ENCODE measurements at regions not wholly inside any gene's neighbourhood (a gene's known extent, or its start where the extent isn't known, plus 50 kb on each side); places are given as distances from the start of the nearest gene placed in this dataset.

DNA sequence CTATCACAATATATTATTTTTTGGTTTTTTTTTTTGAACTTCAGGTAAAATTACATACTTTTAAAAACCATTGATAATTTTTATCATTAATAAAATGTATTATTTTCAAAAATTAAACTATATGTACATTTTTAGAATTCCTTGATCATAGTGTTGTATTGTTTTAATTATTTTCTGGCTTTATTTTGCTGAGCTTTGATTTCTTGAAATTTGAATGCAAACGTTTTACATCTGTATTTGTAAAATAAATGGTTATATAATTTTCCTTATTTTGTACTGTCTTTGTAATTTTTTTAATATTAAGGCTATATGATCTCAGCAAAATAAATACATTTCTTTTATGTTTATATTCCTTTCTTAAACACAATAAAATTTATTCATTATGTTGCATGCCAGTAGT, 125.6 kb downstream of the KIF2B start:
- no peaks in the 10 kb centered on the region; the same call in 1 of the 2 replicates for H4K20me1 ChIP-seq (ENCODE audit: low read depth, low read length)
- H3F3A ChIP-seq (ENCODE audit: insufficient read depth), result no peaks in the 10 kb centered on the region
- no peak overlapping the region for H3K4me3 ChIP-seq (ENCODE audit: insufficient read depth, low read length, poor library complexity, severe bottlenecking)
- TF ChIP-seq, protein P1, sequence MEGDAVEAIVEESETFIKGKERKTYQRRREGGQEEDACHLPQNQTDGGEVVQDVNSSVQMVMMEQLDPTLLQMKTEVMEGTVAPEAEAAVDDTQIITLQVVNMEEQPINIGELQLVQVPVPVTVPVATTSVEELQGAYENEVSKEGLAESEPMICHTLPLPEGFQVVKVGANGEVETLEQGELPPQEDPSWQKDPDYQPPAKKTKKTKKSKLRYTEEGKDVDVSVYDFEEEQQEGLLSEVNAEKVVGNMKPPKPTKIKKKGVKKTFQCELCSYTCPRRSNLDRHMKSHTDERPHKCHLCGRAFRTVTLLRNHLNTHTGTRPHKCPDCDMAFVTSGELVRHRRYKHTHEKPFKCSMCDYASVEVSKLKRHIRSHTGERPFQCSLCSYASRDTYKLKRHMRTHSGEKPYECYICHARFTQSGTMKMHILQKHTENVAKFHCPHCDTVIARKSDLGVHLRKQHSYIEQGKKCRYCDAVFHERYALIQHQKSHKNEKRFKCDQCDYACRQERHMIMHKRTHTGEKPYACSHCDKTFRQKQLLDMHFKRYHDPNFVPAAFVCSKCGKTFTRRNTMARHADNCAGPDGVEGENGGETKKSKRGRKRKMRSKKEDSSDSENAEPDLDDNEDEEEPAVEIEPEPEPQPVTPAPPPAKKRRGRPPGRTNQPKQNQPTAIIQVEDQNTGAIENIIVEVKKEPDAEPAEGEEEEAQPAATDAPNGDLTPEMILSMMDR (IDR thresholded peaks at IDR 0.05; ENCODE audit: insufficient read depth, low read length, poor library complexity, severe bottlenecking), result no peak
- no peak for TF ChIP-seq EZH2phosphoT487 (conservative IDR thresholded peaks at IDR 0.05; ENCODE audit: low read length)
- H3K79me2 ChIP-seq (ENCODE audit: insufficient read depth, low read length), result no peaks in the 10 kb centered on the region
- H3K27ac ChIP-seq (ENCODE audit: low read depth, low read length), result no peak overlapping the region
- H2AFZ ChIP-seq (ENCODE audit: low read depth, low read length, severe bottlenecking), result no peak overlapping the region
- H3K9me2 ChIP-seq (replicated peaks; ENCODE audit: insufficient read depth, low read length), result no peaks in the 10 kb centered on the region
- no peaks in the 10 kb centered on the region for H3K27me3 ChIP-seq (ENCODE audit: low read length)
- H3K9ac ChIP-seq (ENCODE audit: low read length), result no peak overlapping the region
- no peaks in the 10 kb centered on the region for H3K9me3 ChIP-seq (ENCODE audit: insufficient read depth, low read length)
- H3K36me3 ChIP-seq (ENCODE audit: low read length), result no peaks in the 10 kb centered on the region
- H3K4me2 ChIP-seq (ENCODE audit: low read depth, low read length, poor library complexity, severe bottlenecking), result no peak overlapping the region

DNA sequence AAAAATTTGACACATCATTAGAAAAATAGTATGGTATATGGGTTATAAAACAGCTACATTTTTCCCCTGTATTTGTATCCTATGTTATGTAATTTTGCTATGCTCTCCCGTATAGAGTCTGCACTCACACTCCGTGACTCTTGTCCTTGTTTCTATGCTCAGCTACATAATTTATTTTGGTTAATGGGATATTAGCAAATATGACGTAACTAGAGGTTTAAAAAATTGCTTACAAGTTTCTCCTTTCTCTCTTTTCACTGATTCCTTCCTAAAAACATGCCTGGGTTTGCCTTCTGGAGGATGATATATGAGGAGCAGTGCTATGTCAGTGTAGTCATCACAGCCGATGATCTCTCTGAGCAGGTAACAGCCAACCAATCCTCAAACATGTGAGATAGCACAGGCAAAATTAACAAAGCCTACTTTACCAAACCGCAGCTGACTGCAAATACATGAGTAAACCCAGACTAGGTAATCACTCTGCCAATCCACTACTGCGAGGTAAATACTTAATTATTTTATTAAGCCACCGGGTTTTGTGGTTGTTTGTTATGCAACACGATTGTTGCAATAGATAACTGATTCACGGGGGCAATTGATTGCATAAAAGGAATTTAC, 126.9 kb downstream of the KIF2B start:
- TF ChIP-seq, protein P1 (IDR thresholded peaks at IDR 0.05; ENCODE audit: insufficient read depth, low read length, poor library complexity, severe bottlenecking), result no peak
- no peak for TF ChIP-seq EZH2phosphoT487 (conservative IDR thresholded peaks at IDR 0.05; ENCODE audit: low read length)
- no peak overlapping the region for H3K4me2 ChIP-seq (ENCODE audit: low read depth, low read length, poor library complexity, severe bottlenecking)
- H3F3A ChIP-seq (ENCODE audit: insufficient read depth), result no peaks in the 10 kb centered on the region
- H3K9me3 ChIP-seq (ENCODE audit: insufficient read depth, low read length), result no peaks in the 10 kb centered on the region
- H3K27ac ChIP-seq (ENCODE audit: low read depth, low read length), result no peak overlapping the region
- no peaks in the 10 kb centered on the region for H3K36me3 ChIP-seq (ENCODE audit: low read length)
- no peaks in the 10 kb centered on the region for H3K79me2 ChIP-seq (ENCODE audit: insufficient read depth, low read length)
- no peak overlapping the region for H3K4me3 ChIP-seq (ENCODE audit: insufficient read depth, low read length, poor library complexity, severe bottlenecking)
- no peaks in the 10 kb centered on the region for H3K9me2 ChIP-seq (replicated peaks; ENCODE audit: insufficient read depth, low read length)
- H3K9ac ChIP-seq (ENCODE audit: low read length), result no peak overlapping the region
- H2AFZ ChIP-seq (ENCODE audit: low read depth, low read length, severe bottlenecking), result no peak overlapping the region
- H3K27me3 ChIP-seq (ENCODE audit: low read length), result no peaks in the 10 kb centered on the region
- no peaks in the 10 kb centered on the region; the same call in 1 of the 2 replicates for H4K20me1 ChIP-seq (ENCODE audit: low read depth, low read length)

DNA sequence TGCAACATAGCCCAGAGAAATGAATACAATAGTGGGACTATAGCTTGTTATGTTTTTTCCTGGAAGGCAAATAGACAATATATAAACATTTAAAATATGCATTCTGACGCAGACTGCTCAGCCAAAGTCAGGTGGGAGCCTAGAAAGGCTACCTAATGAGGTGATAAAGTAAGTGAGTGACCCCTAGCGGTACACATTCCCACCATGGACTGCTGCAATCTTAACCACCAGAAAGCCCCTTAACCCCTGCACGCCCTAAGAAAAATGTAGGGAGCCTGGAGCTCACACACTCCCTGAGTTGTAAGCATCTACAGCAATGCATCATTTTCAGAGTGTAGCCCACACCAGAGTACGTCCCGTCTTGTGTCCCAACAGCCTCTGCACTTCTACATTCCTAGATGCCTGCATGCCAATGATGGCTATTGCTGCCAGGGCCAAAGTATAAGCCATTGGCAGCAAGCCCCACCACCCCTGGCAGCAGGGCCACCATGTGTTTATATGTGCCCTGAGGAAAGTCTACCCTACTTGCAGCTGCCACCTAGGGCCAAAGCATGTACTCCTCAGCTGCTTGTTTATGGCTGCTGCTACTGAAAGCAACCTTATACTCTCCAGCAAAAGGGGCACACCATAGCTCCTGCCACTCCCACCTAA, 127.6 kb downstream of the KIF2B start:
- Histone ChIP-seq H3K4me3 (ENCODE audit: insufficient read depth, low read length, poor library complexity, severe bottlenecking) (no peak overlapping the region), H3F3A (ENCODE audit: insufficient read depth) (no peaks in the 10 kb centered on the region), H3K36me3 (ENCODE audit: low read length) (no peaks in the 10 kb centered on the region), H4K20me1 (ENCODE audit: low read depth, low read length) (no peaks in the 10 kb centered on the region; the same call in 1 of the 2 replicates), H2AFZ (ENCODE audit: low read depth, low read length, severe bottlenecking) (no peak overlapping the region), H3K4me2 (ENCODE audit: low read depth, low read length, poor library complexity, severe bottlenecking) (no peak overlapping the region), H3K9ac (ENCODE audit: low read length) (no peak overlapping the region), H3K27me3 (ENCODE audit: low read length) (no peaks in the 10 kb centered on the region), H3K27ac (ENCODE audit: low read depth, low read length) (no peak overlapping the region), H3K9me2 (replicated peaks; ENCODE audit: insufficient read depth, low read length) (no peaks in the 10 kb centered on the region), H3K79me2 (ENCODE audit: insufficient read depth, low read length) (no peaks in the 10 kb centered on the region), H3K9me3 (ENCODE audit: insufficient read depth, low read length) (no peaks in the 10 kb centered on the region)
- TF ChIP-seq, protein P1 (IDR thresholded peaks at IDR 0.05; ENCODE audit: insufficient read depth, low read length, poor library complexity, severe bottlenecking), result no peak
- TF ChIP-seq EZH2phosphoT487 (conservative IDR thresholded peaks at IDR 0.05; ENCODE audit: low read length), result no peak
